Endodermal cell (in vitro differentiated cells): ENCODE measurements at regions not wholly inside any gene's neighbourhood (a gene's known extent, or its start where the extent isn't known, plus 50 kb on each side); places are given as distances from the start of the nearest gene placed in this dataset.

ENCODE experiments used
- DNase-seq: peaks from one replicate; pipeline ENCODE4 v3.0.0-alpha.2; 2017
- H3K27ac ChIP-seq: 2 replicates; pipeline ENCODE4 v1.5.1; 2013; ENCODE audit warnings: mild to moderate bottlenecking, low read depth, low read length, moderate library complexity
- H3K27me3 ChIP-seq: 2 replicates; pipeline ENCODE4 v1.6.1; 2013; ENCODE audit warnings: mild to moderate bottlenecking, low read length, moderate library complexity; ENCODE audit not compliant: insufficient read depth, control insufficient read depth, poor library complexity, severe bottlenecking
- H3K36me3 ChIP-seq: 2 replicates; pipeline ENCODE4 v1.7.0; 2013; ENCODE audit warnings: mild to moderate bottlenecking, low read length, moderate library complexity; ENCODE audit not compliant: control insufficient read depth, insufficient read depth
- H3K4me1 ChIP-seq: one replicate; pipeline ENCODE4 v1.7.0; 2013; ENCODE audit warnings: low read length; ENCODE audit not compliant: control insufficient read depth, insufficient read depth
- H3K4me3 ChIP-seq: 2 replicates; pipeline ENCODE4 v1.5.1; 2013; ENCODE audit warnings: mild to moderate bottlenecking, low read length, moderate library complexity
- H3K9ac ChIP-seq: 2 replicates; pipeline ENCODE4 v1.6.1; 2013; ENCODE audit warnings: mild to moderate bottlenecking, low read length, moderate library complexity; ENCODE audit not compliant: poor library complexity, severe bottlenecking; ENCODE audit errors: extremely low read depth
- H3K9me3 ChIP-seq: 2 replicates; pipeline ENCODE4 v1.6.1; 2013; ENCODE audit warnings: mild to moderate bottlenecking, low read length, moderate library complexity; ENCODE audit not compliant: control insufficient read depth
- H3K27ac Mint-ChIP-seq: 2 replicates; pipeline ENCODE4 v1.8.0; 2020; ENCODE audit warnings: mixed read lengths
- H3K27me3 Mint-ChIP-seq: 2 replicates; pipeline ENCODE4 v1.8.0; 2021; ENCODE audit warnings: mild to moderate bottlenecking, mixed read lengths; ENCODE audit not compliant: insufficient read depth
- H3K36me3 Mint-ChIP-seq: 2 replicates; pipeline ENCODE4 v1.8.0; 2020; ENCODE audit warnings: low read depth, mixed read lengths
- H3K4me1 Mint-ChIP-seq: 2 replicates; pipeline ENCODE4 v1.8.0; 2020; ENCODE audit warnings: mixed read lengths
- H3K4me3 Mint-ChIP-seq: 2 replicates; pipeline ENCODE4 v1.8.0; 2020; ENCODE audit warnings: mild to moderate bottlenecking, moderate library complexity, mixed read lengths
- H3K9me3 Mint-ChIP-seq: 2 replicates; pipeline ENCODE4 v1.8.0; 2020; ENCODE audit warnings: mild to moderate bottlenecking, mixed read lengths
- CTCF ChIP-seq: fragments of 200-600 bp; sonication (generic); conservative IDR thresholded peaks from 2 replicates; pipeline ENCODE4 v1.5.0; 2021; ENCODE audit warnings: antibody characterized with exemption, mild to moderate bottlenecking
- WGBS, 2 experiments: methylation state at CpG; one replicate each; pipeline versions ENCODE4 v1.1.5 to v1.1.7; 2013; ENCODE audit warnings: missing lambda C conversion rate in 2 of 2, mixed read lengths in 1 of 2; ENCODE audit not compliant: insufficient coverage in 1 of 2, insufficient read length in 1 of 2; 5-methylcytosine and 5-hydroxymethylcytosine counted together

- Histone ChIP-seq H3K36me3 (no peaks in the 10 kb centered on the region), H3K4me3 (no peak overlapping the region), H3K9ac (no peak overlapping the region), H3K4me1 (no peaks in the 10 kb centered on the region), H3K9me3 (no peaks in the 10 kb centered on the region), H3K27ac (no peak overlapping the region), H3K27me3 (no peaks in the 10 kb centered on the region)
- Mint-ChIP-seq H3K9me3 (no peaks in the 10 kb centered on the region), H3K4me1 (peaks cover 5% of the 10 kb centered on the region), H3K4me3 (no peak overlapping the region), H3K27me3 (no peaks in the 10 kb centered on the region), H3K27ac (no peak overlapping the region), H3K36me3 (no peaks in the 10 kb centered on the region)
- TF ChIP-seq CTCF: no peak
- DNase-seq: no peak
- 87 to 88% methylated on average over 7 to 13 of the region's 13 CpGs for WGBS, 2 experiments
Measured at GRCh38 chr18:78457011-78457410, 522.6 kb upstream of the SALL3 start.

- no peak for TF ChIP-seq CTCF
- Histone ChIP-seq H3K4me3 (no peak overlapping the region), H3K27me3 (no peaks in the 10 kb centered on the region), H3K27ac (no peak overlapping the region), H3K36me3 (no peaks in the 10 kb centered on the region), H3K9me3 (no peaks in the 10 kb centered on the region), H3K9ac (no peak overlapping the region), H3K4me1 (no peaks in the 10 kb centered on the region)
- H3K4me1 Mint-ChIP-seq: peaks cover 5% of the 10 kb centered on the region
- no peak overlapping the region for H3K27ac Mint-ChIP-seq
- no peaks in the 10 kb centered on the region for H3K9me3 Mint-ChIP-seq
- no peaks in the 10 kb centered on the region for H3K27me3 Mint-ChIP-seq
- no peak for DNase-seq
- H3K36me3 Mint-ChIP-seq: no peaks in the 10 kb centered on the region
- H3K4me3 Mint-ChIP-seq: no peak overlapping the region
- whole genome bisulfite sequencing, 2 experiments: 95 to 96% methylated on average over 6 to 7 of the region's 7 CpGs
Measured at GRCh38 chr18:78457731-78458130, 521.9 kb upstream of the SALL3 start.

GRCh38 chr18:78458356-78458755, 521.3 kb upstream of the SALL3 start:
- H3K36me3 ChIP-seq: no peaks in the 10 kb centered on the region
- Mint-ChIP-seq H3K4me3 (no peak overlapping the region), H3K27me3 (no peaks in the 10 kb centered on the region), H3K4me1 (peaks cover 5% of the 10 kb centered on the region), H3K36me3 (no peaks in the 10 kb centered on the region), H3K27ac (no peak overlapping the region), H3K9me3 (peaks cover under 1% of the 10 kb centered on the region)
- no peak for DNase-seq
- no peaks in the 10 kb centered on the region for H3K4me1 ChIP-seq
- 89 to 100% methylated on average over 3 to 4 of the region's 4 CpGs for WGBS, 2 experiments
- H3K9ac ChIP-seq: no peak overlapping the region
- H3K4me3 ChIP-seq: no peak overlapping the region
- no peak for TF ChIP-seq CTCF
- H3K27ac ChIP-seq: no peak overlapping the region
- no peaks in the 10 kb centered on the region for H3K9me3 ChIP-seq
- H3K27me3 ChIP-seq: no peaks in the 10 kb centered on the region
